Activated T-cell treated with anti-CD3 and anti-CD28 coated beads, Interleukin-2, amount 50 U/mL, for 4 hours (primary cell): ENCODE measurements at regions not wholly inside any gene's neighbourhood (a gene's known extent, or its start where the extent isn't known, plus 50 kb on each side); places are given as distances from the start of the nearest gene placed in this dataset.

Source experiments
- ATAC-seq, 2 donors: fragments of 200-7000 bp; cut with Tn5 transposase; one replicate each; pipeline ENCODE4 v1.10.0; 2021
- DNase-seq: peaks from one replicate; pipeline ENCODE4 v3.0.0-alpha.2; 2020
- H3K27me3 Mint-ChIP-seq: one replicate; pipeline ENCODE4 v1.8.0; 2021; ENCODE audit warnings: low read depth, mixed read lengths
- H3K36me3 Mint-ChIP-seq: one replicate; pipeline ENCODE4 v1.8.0; 2022; ENCODE audit warnings: mixed read lengths; ENCODE audit not compliant: insufficient read depth
- H3K4me1 Mint-ChIP-seq: one replicate; pipeline ENCODE4 v1.8.0; 2021; ENCODE audit warnings: low read depth, mixed read lengths
- H3K4me3 Mint-ChIP-seq: one replicate; pipeline ENCODE4 v1.8.0; 2021; ENCODE audit warnings: mild to moderate bottlenecking, moderate library complexity, mixed read lengths
- H3K9me3 Mint-ChIP-seq: one replicate; pipeline ENCODE4 v1.8.0; 2021; ENCODE audit warnings: mixed read lengths

DNA sequence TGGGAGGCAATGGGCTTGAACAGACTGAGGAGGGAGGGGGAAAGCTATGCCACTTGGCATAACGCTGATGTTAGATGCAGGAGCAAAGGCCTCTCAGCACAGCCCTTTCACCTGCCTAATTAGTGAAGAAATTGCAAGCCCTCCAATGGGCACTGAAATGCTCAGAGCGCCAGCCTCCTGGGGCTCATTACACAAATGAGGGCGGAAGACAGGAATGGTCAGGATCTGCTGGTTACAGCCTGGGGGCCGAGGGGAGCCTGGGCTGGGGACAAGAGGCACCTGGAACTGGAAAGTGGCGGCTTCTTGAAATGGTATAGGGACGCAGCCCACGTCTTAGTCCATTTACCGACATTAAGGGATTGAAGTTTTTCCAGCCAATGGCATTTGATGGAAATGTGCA, 50.2 kb upstream of the PLET1 start:
- Mint-ChIP-seq H3K27me3 (no peaks in the 10 kb centered on the region), H3K4me3 (no peak overlapping the region), H3K4me1 (no peaks in the 10 kb centered on the region), H3K9me3 (peaks cover 8% of the 10 kb centered on the region), H3K36me3 (peaks cover 15% of the 10 kb centered on the region)
- ATAC-seq (no peak), DNase-seq (no peak)

DNA sequence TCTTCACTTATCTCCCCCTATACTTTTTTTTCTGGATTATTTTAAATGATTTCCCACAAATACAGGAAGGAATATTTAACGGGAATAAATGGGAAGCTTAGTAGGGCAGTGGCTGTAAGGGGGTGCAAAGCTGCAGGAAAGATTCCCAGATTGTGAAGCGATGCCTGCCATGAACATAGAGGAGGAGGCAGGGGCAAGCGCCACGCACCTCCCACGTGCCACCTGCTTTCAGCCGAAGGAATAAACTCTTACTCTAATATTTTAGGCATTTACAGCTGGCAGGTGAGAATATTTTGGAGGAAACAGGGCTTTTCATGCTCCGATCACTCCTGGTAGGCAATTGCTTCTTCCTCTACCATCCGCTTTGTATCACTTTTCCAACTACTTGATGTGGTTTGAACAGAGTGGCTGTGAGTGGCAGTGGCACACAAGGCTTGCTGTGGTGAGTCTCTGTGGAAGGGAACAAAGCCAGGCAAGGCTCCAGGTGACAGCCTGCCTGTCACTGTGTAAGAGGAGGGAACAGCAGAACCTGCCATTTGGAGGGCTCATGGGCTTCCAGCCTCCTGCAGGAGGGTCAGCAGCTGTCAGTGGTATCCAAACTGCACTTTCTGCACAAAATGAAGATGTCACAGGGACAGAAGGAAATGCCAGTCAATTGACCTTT, 54.5 kb upstream of the PLET1 start:
- no peak for ATAC-seq
- no peak for DNase-seq
- Mint-ChIP-seq H3K4me3 (no peak overlapping the region), H3K27me3 (no peaks in the 10 kb centered on the region), H3K4me1 (no peaks in the 10 kb centered on the region), H3K36me3 (peaks cover 14% of the 10 kb centered on the region), H3K9me3 (no peaks in the 10 kb centered on the region)

DNA sequence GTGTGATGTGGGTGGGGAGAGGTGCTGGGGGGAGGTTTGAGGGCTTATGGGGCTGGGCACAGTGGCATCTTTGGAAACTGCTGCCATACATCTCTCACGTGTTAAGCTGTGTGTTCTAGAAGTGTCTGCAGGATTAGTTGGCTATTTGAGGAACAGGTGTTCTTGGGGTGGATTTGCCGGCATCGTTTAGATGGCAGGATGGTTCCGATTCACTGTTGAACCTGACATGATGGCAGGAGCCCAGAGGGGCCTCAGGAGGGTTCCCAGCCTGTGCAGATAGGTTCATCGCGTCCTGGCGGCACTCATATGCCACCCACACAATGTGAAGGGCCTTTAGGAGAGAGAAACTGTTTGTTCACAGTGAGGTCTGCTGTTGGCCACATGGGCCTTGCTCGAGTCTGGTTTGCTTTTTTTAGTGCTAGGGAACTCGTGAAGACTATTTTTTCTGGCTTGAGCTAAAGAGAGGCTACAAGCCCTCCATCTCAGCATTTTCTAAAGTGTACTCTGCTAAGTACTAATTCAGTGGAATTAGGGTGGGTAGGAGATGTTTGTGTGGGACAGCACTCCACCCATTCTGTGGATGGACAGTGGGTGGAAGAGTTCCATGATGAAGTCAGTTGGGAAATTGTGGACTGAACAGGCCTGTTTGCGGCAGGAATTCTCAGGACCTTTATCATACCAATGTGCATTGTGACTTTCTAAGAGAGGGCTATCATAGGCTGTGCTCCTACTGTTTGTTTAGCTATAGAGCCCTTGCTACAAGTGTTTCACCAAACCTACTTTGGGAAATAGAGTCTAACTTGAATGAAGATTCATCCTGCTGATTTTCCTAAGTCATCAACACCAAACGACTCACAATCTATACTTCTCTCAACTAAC, 55.4 kb upstream of the PLET1 start:
- H3K4me3 Mint-ChIP-seq = no peak overlapping the region
- no peaks in the 10 kb centered on the region for H3K9me3 Mint-ChIP-seq
- peaks cover 4% of the 10 kb centered on the region for H3K4me1 Mint-ChIP-seq
- DNase-seq (no peak), ATAC-seq (no peak)
- H3K36me3 Mint-ChIP-seq = peaks cover 12% of the 10 kb centered on the region
- no peaks in the 10 kb centered on the region for H3K27me3 Mint-ChIP-seq

DNA sequence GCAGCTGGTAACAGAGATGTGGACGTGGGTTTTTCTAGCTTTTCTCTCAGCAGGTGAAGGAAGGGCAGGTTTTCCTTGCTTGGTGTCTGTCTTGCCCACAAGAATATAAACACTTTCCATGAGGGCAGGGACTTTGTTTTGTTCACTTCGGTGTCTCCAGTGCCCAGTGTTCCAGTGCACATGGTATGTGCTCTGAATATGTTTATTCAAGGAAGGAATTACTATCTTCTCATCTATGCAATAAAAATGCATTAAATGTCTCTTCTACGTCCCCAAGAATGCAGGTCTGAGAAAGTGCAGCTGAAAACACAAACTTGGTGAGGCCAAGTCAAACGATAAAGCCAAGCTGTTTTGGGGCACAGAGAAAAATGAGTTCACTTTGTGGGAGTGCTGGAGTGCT, 56.3 kb upstream of the PLET1 start:
- Mint-ChIP-seq H3K36me3 (peaks cover 12% of the 10 kb centered on the region), H3K4me1 (peaks cover 12% of the 10 kb centered on the region), H3K27me3 (no peaks in the 10 kb centered on the region), H3K4me3 (no peak overlapping the region), H3K9me3 (no peaks in the 10 kb centered on the region)
- no peak for DNase-seq
- ATAC-seq = no peak

DNA sequence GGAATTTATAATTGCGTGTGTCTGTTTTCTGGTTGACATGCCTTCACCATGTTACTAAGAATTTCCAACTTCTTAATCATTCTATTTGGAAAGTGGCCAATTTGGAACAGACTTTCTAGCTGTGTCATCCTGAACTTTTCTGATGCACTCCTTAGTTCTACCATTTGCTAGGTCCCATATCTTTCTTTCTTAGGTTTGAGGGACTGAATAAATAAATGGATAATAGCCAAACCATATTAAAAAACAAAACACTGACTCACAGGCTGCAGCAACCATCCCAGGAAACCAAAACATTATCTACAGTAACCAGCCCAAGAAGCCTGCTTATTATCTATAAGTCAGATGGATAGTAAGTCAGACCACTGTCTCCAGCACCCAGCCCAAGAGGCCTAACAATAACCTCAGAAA, 57.5 kb upstream of the PLET1 start:
- Mint-ChIP-seq H3K4me1 (peaks cover 19% of the 10 kb centered on the region), H3K4me3 (no peak overlapping the region), H3K36me3 (peaks cover 12% of the 10 kb centered on the region), H3K9me3 (no peaks in the 10 kb centered on the region), H3K27me3 (no peaks in the 10 kb centered on the region)
- ATAC-seq = no peak
- no peak for DNase-seq

DNA sequence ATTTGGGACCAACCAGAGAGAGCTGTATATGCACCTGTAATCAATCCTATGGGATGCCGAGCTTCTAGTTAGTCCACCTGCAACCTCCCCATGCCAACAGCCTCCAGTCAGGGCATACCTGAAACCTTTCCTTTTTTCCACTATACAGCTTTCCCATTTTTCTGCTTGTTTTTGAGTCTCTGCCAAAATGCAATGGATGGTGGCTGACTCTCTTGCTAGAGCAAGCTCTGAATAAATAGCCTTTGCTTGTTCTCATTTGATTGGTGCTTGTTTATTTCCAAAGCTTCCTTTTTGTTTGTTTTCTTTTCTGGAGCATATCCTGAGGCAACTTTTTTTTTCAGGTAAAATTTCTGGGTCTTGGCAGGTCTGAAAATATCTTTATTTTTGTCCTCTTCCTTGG, 58.0 kb upstream of the PLET1 start:
- H3K27me3 Mint-ChIP-seq = no peaks in the 10 kb centered on the region
- peaks cover 9% of the 10 kb centered on the region for H3K36me3 Mint-ChIP-seq
- no peak overlapping the region for H3K4me3 Mint-ChIP-seq
- ATAC-seq (no peak), DNase-seq (no peak)
- H3K4me1 Mint-ChIP-seq = peaks cover 19% of the 10 kb centered on the region
- no peaks in the 10 kb centered on the region for H3K9me3 Mint-ChIP-seq

DNA sequence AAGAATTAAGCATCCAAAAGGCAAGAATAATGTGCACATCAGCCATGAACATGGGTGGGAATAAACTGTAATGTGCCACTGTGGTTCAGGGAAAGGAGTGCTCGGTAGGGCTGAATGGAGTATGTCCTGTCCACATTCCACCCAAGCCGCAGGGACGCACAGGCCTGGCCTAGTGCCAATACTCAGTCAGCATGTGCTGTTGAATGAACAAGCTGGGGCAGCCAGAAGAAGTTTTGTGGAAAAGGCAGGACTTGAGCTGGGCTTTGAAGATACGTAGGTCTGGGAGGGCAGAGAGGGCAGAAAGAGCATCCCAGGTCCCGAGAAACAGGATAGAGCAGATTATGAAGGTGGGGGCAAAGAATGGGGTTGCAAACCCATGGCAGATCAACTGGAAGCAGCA, 60.0 kb upstream of the PLET1 start:
- Mint-ChIP-seq H3K4me1 (peaks cover 19% of the 10 kb centered on the region), H3K4me3 (no peak overlapping the region), H3K9me3 (no peaks in the 10 kb centered on the region), H3K36me3 (peaks cover 9% of the 10 kb centered on the region), H3K27me3 (no peaks in the 10 kb centered on the region)
- DNase-seq = no peak
- no peak for ATAC-seq

DNA sequence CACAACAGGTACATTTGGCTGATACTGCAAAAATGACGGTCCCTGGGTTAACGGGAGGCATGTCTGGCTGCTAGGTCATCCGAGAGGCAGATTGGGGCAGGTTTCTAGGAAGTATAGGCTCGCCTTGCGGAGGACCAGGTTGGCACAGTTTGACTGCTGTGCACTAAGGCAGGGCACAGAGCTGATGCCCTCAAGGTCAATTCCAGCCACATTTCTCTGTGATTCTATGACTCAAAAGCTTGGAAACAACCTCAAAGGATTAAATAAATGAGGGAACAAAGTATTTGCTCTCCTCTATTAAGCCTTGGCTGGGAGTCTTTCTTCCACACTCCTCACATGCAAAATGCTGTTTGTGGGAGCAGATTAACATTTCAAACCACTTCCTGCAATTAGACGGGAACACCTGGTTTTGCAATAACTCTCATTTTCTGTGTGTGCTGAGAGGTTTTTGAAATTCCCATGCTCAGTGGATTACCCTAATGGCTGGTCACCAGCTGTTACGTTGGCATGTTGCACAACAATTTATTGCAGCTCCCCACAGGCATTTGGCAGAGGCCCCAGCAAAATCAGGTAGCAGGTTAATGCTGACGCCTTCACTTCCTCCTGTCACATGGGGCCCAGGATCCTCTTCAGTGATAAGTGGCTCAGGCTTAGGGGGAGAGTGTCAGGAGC, 61.0 kb upstream of the PLET1 start:
- no peak for DNase-seq
- Mint-ChIP-seq H3K36me3 (peaks cover 9% of the 10 kb centered on the region), H3K4me1 (peaks cover 19% of the 10 kb centered on the region), H3K9me3 (no peaks in the 10 kb centered on the region), H3K4me3 (no peak overlapping the region), H3K27me3 (no peaks in the 10 kb centered on the region)
- no peak for ATAC-seq

DNA sequence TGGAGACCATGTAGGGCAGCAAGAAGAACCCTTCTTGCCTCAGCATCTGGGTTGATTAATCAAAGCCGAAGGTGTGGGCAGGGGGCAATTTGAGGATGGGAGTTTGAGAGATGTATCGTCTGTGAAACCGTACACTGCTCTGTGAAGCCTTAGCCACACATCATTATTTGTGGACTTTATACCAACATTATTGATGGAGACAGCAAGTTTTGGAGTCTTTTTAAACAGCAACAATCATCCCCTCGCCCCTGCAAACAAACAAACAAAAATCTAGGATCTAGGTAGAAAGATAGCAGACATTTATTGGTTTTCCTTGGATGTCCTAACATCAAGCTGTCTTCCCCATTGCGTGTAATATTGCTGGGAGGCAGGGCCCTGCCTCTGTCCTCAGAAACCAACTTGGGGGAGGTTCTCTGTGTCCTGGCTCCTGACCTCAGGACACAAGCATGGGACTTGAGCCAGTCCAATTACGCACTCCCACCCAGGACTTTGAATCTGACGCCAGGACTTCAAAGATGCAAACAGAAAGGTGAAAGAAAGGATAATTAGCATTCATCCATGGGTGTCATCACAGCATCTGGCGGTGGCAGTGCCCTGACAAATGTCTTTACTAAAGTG, 61.6 kb upstream of the PLET1 start:
- no peak for ATAC-seq
- Mint-ChIP-seq H3K4me1 (peaks cover 19% of the 10 kb centered on the region), H3K9me3 (no peaks in the 10 kb centered on the region), H3K27me3 (no peaks in the 10 kb centered on the region), H3K36me3 (peaks cover 9% of the 10 kb centered on the region), H3K4me3 (no peak overlapping the region)
- no peak for DNase-seq

DNA sequence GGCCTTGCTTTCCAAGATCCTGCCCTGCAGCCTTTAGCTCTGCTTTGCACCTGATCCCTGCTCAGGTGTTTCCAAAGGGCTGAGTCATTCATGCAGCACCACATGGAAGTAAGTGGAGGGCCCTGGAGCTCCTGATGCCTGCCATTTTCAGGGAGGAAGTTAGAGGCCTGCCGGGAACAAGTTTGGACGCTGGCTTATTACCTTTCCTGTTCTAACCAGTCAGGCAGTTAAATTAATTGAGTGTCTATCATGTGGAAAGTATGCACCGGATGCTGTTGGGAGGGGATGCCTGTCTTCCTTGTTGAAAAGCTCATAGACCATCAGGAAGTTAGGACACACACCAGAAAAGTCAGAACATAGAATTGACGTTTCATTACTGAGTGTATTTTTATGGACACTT, 73.7 kb upstream of the PLET1 start:
- H3K4me1 Mint-ChIP-seq = no peaks in the 10 kb centered on the region
- peaks cover 2% of the 10 kb centered on the region for H3K27me3 Mint-ChIP-seq
- H3K36me3 Mint-ChIP-seq = peaks cover 20% of the 10 kb centered on the region
- ATAC-seq (no peak), DNase-seq (no peak)
- peaks cover 5% of the 10 kb centered on the region for H3K9me3 Mint-ChIP-seq
- H3K4me3 Mint-ChIP-seq = no peak overlapping the region

DNA sequence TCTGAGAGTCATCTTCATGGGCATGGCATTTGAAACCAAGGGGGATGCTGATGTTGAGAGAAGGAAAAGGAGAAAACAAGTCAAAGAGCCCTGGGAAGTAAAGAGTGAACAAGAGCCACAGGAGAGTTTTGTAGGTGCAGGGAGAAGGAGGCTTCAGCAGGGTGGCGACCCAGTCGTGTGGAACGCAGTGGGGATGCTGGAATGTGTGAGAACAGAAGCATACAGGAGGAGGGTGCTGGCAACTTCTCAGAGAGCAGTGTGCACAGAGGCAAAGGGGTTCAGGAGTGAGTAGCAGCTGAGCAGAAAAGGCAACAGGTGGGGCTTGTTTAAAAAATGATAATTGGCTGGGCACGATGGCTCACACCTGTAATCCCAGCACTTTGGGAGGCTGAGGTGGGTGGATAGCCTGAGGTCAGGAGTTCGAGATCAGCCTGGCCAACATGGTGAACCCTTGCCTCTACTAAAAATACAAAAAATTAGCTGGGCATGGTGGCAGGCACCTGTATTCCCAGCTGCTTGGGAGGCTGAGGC, 75.8 kb upstream of the PLET1 start:
- DNase-seq (no peak), ATAC-seq (no peak)
- no peak overlapping the region for H3K4me3 Mint-ChIP-seq
- H3K27me3 Mint-ChIP-seq = peaks cover under 1% of the 10 kb centered on the region
- peaks cover 10% of the 10 kb centered on the region for H3K36me3 Mint-ChIP-seq
- no peaks in the 10 kb centered on the region for H3K4me1 Mint-ChIP-seq
- no peaks in the 10 kb centered on the region for H3K9me3 Mint-ChIP-seq

DNA sequence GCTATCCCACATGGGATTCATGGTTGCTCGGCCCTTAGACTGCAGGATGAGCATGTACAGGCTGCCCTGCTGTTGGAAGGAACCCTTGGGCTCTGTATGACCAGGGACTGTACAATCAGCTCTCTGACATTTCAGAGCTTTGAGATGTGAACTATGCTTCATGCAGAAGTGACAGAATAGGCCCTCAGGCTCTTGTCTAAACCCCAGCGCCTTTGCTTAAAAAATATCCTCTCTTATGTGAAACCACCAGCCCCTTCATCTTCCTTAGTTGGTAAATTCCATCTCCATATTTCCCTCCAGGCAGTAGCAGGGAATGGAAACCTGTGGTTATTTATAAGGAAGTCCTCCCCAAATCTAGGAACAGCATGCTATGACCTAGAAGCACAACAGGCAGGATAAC, 78.9 kb upstream of the PLET1 start:
- DNase-seq = no peak
- H3K4me3 Mint-ChIP-seq = no peak overlapping the region
- H3K27me3 Mint-ChIP-seq = no peaks in the 10 kb centered on the region
- no peaks in the 10 kb centered on the region for H3K4me1 Mint-ChIP-seq
- peaks cover 7% of the 10 kb centered on the region for H3K36me3 Mint-ChIP-seq
- no peaks in the 10 kb centered on the region for H3K9me3 Mint-ChIP-seq
- ATAC-seq = no peak

DNA sequence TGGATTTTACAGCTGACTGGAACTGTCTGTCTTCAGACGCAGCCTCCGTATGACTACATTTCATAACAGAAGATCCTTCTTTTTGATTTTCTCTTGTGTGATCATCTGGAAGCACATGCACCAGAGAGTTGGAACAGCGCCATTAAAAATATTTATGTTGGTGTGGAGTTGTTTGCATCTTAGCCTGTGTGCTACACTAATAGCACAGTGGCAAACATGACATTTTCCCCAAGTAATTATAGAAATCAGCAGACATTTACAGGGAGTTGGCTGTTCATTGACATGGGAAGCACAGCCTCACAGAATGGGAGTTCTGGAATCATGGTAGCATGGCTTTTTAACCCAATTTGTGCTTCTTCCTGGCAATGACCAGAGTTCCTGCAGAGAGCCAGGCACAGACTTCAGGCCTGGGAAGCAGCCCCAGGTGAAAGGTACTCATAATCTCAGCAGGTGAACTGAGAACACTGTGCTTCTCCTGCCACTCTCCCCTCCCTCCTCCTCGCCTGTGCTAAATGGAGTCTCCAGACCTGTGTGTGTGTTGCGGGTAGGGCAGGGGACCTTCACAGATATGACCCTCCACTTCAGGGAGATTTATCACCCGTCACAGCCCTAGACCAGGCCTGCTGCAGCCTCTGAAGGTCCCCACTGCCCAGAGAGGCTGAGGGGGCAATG, 82.8 kb upstream of the PLET1 start:
- Mint-ChIP-seq H3K27me3 (no peaks in the 10 kb centered on the region), H3K9me3 (no peaks in the 10 kb centered on the region), H3K4me3 (no peak overlapping the region), H3K4me1 (peaks cover 2% of the 10 kb centered on the region), H3K36me3 (no peaks in the 10 kb centered on the region)
- DNase-seq (no peak), ATAC-seq (no peak)

DNA sequence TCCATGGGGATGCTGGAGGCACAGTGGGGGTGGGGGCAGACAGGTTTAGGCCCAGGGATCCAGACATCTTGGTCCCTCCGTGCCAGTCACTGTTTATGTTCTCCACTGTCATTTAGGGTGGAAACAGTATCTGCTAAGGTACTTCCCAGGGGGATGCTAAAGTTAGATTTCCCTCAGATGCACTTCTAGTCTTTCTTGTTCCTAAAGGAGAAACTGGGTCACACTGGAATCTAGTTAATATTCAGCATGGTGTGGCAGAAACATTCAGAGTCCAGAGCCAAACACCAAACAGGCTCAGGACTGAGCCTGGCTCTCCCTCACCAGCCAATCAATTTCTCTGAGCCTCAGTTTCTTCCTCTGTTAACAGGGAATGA, 83.4 kb upstream of the PLET1 start:
- no peak for ATAC-seq
- peaks cover 2% of the 10 kb centered on the region for H3K4me1 Mint-ChIP-seq
- H3K36me3 Mint-ChIP-seq = no peaks in the 10 kb centered on the region
- DNase-seq = no peak
- H3K9me3 Mint-ChIP-seq = no peaks in the 10 kb centered on the region
- no peak overlapping the region for H3K4me3 Mint-ChIP-seq
- H3K27me3 Mint-ChIP-seq = no peaks in the 10 kb centered on the region
